ENCODE measurements at regions not wholly inside any gene's neighbourhood (a gene's known extent, or its start where the extent isn't known, plus 50 kb on each side); places are given as distances from the start of the nearest gene placed in this dataset.
"Not testable (repeated sequence)": the region's sequence is repeated elsewhere in the genome, so short reads cannot be mapped to it uniquely, and the experiment has no call there.

DNA sequence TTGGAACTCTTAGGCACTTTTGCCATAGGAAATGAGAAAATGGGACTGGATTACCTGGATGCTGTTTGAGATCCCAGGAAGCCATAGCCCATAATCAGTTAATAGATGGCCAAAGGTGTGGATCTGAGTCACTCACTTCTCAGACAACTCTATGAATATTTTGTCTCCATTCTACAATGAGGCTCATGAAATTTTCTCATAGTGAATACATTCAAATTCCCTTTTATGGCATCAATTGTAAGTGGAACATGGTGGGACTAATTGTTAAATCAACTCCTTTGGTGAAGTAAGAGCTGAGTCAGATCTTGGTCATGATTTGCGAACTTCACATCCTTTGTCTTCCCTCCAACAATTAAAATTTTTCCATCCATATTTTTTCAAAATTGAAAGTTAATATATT is 222.1 kb downstream of the ARL4A start:
- in situ Hi-C loops (cut with HindIII; ENCODE audit: low pct_ligation_motif_present, low pct_unique_long_range_greater_than_20kb, low sequenced_read_pairs) = no loop called here

DNA sequence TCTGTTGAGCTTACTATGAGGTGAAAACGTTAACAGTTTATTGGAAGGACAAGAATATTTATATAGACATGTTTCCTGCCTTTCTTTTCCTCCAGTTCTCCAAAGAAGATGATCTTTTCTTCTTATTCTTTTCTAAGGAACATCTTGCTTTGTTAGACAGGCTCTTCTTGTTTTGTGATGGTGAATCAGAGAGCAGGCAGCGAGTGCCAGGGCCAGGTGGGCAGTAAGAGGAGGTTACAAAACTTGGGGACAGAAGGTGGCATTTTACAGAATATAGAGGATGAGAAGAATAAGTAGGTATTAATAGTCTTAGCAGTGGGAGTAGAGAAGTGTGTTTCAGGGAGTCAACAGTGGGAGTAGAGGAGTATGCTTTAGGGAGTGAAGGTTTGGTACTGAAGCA is 223.6 kb downstream of the ARL4A start:
- DNase-seq = no peak
- in situ Hi-C loops (cut with HindIII; ENCODE audit: low pct_ligation_motif_present, low pct_unique_long_range_greater_than_20kb, low sequenced_read_pairs) = no loop called here

More for the DNA sequence above, 222.1 kb downstream of the ARL4A start:
- no peak for DNase-seq

DNA sequence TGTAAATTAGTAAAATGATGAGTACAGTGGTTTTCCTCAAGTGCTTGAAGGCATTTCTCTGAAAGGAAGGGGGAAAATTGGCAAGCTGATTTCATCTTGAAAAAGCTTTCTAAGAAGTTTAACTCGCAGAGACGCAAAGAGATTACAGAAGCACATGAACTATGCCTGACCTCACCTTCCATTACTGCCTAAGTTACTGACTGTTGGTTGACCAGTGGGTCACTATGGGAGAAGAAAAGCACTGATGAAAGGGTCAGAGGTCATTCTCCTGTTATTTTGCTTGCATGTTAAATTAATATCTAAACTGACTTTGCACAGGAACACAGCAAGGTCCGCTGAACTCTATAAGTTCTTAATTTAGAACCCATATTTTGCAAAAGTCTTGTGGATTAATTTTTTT is 225.6 kb downstream of the ARL4A start:
- in situ Hi-C loops (cut with HindIII; ENCODE audit: low pct_ligation_motif_present, low pct_unique_long_range_greater_than_20kb, low sequenced_read_pairs) = no loop called here
- no peak for DNase-seq

DNA sequence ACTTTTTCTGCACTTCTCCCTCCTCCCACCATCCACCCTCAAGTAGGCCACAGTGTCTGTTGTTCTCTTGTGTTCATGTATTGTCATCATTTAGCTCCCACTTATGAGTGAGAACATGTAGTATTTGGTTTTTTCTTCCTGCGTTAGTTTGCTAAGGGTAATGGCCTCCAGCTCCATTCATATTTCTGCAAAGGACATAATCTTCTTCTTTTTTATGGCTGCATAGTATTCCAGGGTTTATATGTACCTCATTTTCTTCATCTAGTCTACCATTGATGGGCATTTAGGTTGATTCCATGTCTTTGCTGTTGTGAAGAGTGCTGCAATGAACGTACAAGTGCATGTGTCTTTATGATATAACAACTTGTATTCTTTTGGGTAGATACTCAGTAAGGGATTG is 230.4 kb downstream of the ARL4A start:
- in situ Hi-C loops (cut with HindIII; ENCODE audit: low pct_ligation_motif_present, low pct_unique_long_range_greater_than_20kb, low sequenced_read_pairs) = no loop called here
- DNase-seq = no peak

DNA sequence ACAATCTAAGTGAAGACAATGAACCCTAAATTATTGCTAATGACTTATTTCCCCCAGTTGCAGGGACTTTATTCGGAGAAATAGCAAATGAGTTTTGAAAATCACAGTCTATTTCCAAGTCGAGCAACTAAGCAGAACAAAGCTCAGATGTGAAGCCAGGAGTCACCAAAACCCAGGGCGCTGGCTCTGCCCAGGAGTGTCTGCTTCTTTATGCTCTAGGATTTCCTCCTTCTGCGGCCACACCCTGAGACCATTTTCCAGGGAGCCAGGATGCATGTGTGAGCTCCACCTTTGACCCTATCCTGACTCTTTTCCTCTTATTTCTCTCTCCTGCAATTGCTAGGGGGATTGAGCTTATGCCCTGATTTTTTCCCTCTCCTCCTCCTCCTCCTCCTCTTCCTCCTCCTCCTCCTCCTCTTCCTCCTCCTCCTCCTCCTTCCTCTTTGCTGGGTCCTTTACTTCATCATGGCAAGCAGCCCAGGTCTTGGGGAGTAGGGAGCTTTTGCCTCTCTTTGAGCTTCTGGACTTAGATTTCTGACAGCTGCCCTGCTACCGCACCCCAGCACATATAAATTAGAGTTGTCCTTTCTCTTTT is 234.4 kb downstream of the ARL4A start:
- in situ Hi-C loops (cut with HindIII; ENCODE audit: low pct_ligation_motif_present, low pct_unique_long_range_greater_than_20kb, low sequenced_read_pairs) = no loop called here
- DNase-seq = no peak

DNA sequence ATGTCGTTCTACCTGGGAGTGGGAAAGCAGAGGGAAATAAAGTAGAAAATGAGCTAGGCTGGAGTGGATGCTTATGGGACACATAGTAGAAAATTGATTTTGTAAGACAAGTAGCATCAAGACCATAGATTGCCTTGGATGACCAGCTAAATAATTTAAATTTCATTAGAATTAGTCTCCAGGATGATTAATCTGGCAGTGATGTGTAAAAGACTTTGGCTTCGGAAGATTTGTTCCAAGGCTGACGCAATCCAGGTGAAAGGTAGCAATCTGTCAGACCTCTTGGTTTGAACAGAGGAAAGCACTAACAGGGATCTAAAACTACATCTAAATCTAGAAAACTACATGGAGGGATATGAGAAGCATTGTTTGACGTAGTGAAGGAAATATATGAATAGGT is 236.5 kb downstream of the ARL4A start:
- in situ Hi-C loops (cut with HindIII; ENCODE audit: low pct_ligation_motif_present, low pct_unique_long_range_greater_than_20kb, low sequenced_read_pairs) = no loop called here
- no peak for DNase-seq

DNA sequence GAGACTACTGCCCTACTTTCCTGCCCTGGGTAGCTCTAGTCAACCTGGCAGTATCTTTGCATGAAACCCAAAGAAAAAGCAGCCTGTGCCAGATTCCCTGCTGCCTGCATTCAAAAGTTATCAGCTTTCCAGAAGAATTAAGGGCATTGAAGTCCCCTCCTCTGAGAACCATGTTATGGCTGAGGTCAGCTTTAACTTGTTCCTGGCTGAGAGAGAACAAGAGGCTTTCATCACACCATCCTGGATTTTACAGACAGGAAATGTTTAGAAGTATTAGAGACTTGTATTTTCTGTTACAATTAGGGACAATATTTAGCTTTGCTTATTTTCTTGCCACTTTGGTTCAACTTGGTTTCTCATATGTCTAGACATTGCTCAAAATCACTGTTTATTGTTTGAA is 238.8 kb downstream of the ARL4A start:
- no peak for DNase-seq
- in situ Hi-C loops (cut with HindIII; ENCODE audit: low pct_ligation_motif_present, low pct_unique_long_range_greater_than_20kb, low sequenced_read_pairs) = no loop called here

DNA sequence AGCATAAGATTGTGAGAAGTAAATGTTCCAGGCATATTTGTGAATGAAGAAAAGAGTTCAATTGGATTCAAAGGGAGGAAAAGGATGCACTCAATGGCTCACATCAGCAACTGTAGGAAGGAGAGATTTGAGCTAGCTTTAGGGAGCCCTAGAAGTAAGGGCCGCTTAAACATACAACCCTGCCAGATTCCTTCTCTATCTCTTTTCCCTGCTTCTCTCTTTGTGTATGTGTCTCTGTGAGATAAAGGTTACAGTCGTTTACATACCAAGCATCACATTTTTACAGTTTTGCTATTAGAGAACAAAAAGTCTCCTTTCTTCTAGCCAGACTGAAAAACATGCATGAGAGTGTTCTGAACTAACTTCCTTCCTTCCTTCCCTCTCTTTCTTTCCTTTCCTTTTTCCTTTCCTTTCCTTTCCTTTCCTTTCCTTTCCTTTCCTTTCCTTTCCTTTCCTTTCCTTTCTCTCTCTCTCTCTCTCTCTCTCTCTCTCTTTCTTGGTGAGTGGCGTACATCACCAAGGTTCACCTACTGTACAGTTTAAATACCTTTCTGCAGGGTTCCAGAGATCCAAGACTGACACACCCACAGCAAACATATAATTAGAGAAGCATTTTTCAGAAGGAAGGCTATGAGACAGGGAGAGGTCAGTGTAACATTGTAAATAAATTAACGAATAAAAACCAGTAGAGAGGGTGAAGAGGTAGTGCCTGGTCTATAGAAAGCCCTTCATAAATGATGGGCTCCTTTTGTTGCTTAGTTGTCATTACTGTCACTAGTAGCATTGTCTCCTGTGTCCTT is 240.4 kb downstream of the ARL4A start:
- DNase-seq = no peak
- in situ Hi-C loops (cut with HindIII; ENCODE audit: low pct_ligation_motif_present, low pct_unique_long_range_greater_than_20kb, low sequenced_read_pairs) = no loop called here

DNA sequence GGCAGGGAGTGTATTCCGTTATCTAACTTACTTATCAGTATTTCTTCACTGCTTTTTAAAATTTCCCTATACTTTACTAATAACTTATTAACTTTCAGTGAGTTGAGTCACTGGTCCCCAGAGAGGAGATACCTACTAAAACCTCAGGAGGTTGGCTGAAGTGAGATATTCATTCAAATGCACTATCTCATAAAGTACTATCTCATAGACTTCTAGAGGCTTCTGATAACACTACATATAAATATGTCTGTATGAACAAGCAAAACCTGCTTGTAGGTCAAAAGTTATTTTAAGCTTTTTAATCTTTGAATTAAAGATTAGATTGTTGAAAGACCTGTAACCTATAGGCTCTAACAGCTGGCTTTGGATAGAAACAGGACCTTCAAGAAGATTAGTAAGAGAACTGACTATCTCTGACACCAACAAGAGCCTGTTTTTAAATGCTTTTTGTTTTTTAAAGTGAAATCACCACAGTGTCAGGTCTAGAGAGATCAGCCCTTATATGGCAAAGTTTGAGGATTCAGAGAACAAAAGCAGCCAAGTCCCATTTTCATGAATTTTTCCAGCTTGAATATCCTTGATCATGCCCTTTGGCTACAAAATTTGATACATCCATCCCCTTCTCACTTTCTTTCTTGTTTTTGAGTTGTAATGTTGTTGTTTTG is 242.2 kb downstream of the ARL4A start:
- DNase-seq = peak; percentile 48
- in situ Hi-C loops (cut with HindIII; ENCODE audit: low pct_ligation_motif_present, low pct_unique_long_range_greater_than_20kb, low sequenced_read_pairs) = no loop called here

DNA sequence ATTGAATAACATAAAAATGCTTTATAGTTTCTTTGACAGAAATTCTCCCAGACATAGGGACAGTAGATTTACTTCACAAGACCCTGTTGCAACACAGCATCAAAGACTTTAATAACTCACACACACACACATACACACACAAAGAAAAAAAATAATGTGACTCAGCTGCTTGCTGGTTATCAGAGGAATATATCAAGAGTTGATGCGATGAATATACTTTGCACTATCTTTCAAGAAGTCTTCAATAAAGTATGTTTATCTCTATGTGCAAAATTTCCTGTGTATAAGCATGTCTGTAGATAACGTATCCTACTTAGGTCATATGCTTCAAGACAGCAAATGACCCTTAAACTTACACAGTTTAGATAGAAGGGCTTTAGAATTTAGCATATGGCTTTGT is 243.1 kb downstream of the ARL4A start:
- in situ Hi-C loops (cut with HindIII; ENCODE audit: low pct_ligation_motif_present, low pct_unique_long_range_greater_than_20kb, low sequenced_read_pairs) = no loop called here
- no peak for DNase-seq

DNA sequence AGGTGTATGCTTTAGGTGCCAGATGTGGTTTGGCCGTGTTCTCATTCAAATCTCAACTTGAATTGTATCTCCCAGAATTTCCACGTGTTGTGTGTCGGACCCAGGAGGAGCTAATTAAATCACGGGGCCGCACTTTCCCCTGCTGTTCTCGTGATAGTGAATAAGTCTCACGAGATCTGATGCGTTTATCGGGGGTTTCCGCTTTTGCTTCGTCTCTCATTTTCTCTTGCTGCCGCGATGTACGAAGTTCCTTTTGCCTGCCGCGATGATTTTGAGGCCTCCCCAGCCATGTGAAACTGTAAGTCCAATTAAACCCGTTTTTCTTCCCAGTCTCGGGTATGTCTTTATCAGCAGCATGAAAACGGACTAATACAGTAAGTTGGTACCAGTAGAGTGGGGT is 244.0 kb downstream of the ARL4A start:
- in situ Hi-C loops (cut with HindIII; ENCODE audit: low pct_ligation_motif_present, low pct_unique_long_range_greater_than_20kb, low sequenced_read_pairs); DNase-seq: not testable (repeated sequence)

DNA sequence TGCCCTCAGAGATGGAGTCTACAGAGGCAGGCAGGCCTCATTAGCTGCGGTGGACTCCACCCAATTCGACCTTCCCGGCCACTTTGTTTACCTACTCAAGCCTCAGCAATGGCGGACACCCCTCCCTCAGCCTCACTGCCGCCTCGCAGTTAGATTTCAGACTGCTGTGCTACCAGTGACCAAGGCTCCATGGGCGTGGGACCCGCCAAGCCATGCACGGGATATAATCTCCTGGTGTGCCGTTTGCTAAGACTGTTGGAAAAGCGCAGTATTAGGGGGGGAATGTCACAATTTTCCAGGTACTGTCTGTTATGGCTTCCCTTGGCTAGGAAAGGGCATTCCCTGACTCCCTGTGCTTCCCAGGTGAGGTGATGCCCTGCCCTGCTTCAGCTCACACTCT is 252.3 kb downstream of the ARL4A start:
- no peak for DNase-seq
- in situ Hi-C loops (cut with HindIII; ENCODE audit: low pct_ligation_motif_present, low pct_unique_long_range_greater_than_20kb, low sequenced_read_pairs) = no loop called here

DNA sequence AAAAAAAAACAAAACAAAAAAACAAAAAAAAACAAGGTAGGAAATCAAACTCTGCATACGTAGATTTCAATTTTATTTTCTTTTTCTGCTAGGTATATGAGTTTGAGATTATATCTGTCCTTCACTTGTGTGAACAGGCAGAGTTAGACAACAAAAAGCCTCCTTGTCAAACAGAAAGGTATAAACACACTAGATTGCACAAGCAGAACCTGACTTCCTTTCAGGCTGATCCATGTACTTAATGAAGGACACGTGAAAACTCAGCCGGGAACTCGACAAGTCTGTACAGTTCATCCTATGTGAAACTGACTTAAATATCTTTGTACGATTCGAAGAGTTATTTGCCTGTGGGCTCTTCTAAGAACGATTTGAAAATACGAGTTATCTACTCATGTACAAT is 254.1 kb downstream of the ARL4A start:
- in situ Hi-C loops (cut with HindIII; ENCODE audit: low pct_ligation_motif_present, low pct_unique_long_range_greater_than_20kb, low sequenced_read_pairs) = no loop called here
- DNase-seq = no peak

DNA sequence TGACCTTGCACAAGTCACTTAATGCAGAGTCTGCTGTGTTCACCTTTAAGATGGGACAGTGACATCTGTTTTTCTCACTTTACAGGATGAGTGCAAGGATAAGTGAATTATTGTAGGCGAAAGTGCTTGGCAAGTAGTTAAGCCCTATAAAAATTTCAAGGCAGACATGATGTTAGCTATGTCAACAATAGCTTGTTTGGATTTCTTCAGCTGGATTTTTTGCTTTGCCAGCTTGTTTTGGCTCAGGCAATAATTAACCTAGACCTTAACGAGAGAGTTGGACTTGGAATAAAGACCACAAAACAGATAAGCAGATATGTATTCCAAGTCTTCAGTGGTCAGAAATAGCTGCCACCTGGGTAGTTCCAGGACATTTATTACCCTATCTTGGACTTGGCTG is 255.2 kb downstream of the ARL4A start:
- no peak for DNase-seq
- in situ Hi-C loops (cut with HindIII; ENCODE audit: low pct_ligation_motif_present, low pct_unique_long_range_greater_than_20kb, low sequenced_read_pairs) = no loop called here

DNA sequence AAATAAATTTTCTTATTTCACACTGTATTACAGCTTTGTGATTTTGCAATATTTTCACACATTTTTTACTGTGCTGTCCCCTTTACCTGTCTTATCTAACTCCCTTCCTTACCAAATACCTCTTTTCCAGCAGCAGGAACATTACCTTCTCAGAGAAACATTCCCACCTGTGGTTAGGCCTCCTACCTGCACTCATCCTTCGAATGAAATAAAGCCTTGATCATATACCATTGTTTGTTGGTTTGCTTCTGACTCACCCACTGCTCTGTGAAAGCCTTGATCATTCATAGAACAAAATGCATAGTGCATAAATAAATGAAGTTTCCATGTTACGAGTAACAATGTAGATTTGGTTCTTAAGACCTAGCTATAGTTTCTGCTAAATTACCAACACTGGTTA is 256.3 kb downstream of the ARL4A start:
- in situ Hi-C loops (cut with HindIII; ENCODE audit: low pct_ligation_motif_present, low pct_unique_long_range_greater_than_20kb, low sequenced_read_pairs) = no loop called here
- DNase-seq = no peak

DNA sequence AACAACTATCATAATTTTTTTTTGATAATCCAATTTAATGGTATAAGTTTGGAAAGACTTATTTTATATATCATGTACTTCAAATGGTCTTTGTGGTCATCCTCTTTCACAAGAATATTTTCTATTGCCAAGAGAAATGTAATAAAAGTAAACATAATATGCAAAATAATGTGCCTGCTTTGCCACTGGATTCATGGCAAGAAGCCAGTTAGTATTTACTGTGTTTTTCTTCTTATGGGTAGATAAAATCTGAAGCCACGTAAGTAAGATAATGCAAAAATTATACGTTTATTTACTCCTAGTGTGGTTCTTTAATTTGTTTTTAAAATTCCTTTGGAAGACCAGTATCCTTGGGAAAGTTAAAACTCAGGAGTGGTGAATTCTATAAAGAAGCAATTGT is 258.5 kb downstream of the ARL4A start:
- DNase-seq = no peak
- in situ Hi-C loops (cut with HindIII; ENCODE audit: low pct_ligation_motif_present, low pct_unique_long_range_greater_than_20kb, low sequenced_read_pairs) = no loop called here

DNA sequence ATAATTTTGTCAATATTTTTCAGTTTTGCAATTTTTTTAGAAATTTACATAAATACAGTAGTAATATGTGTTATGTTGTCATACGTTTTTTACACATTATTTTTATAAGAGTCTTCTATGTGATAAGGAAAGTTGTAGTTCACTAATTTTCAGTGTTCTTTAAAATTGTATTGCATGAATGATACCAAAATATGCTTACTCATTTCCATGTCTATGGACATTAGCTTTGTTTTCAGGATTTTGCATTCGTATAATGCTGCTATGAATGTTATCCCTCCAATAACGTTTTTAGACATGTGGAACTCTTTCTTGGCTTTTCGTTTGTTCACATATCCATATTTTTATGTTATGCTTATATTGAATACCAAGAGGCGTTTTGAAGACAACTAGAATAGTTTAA is 260.0 kb downstream of the ARL4A start:
- in situ Hi-C loops (cut with HindIII; ENCODE audit: low pct_ligation_motif_present, low pct_unique_long_range_greater_than_20kb, low sequenced_read_pairs) = no loop called here

DNA sequence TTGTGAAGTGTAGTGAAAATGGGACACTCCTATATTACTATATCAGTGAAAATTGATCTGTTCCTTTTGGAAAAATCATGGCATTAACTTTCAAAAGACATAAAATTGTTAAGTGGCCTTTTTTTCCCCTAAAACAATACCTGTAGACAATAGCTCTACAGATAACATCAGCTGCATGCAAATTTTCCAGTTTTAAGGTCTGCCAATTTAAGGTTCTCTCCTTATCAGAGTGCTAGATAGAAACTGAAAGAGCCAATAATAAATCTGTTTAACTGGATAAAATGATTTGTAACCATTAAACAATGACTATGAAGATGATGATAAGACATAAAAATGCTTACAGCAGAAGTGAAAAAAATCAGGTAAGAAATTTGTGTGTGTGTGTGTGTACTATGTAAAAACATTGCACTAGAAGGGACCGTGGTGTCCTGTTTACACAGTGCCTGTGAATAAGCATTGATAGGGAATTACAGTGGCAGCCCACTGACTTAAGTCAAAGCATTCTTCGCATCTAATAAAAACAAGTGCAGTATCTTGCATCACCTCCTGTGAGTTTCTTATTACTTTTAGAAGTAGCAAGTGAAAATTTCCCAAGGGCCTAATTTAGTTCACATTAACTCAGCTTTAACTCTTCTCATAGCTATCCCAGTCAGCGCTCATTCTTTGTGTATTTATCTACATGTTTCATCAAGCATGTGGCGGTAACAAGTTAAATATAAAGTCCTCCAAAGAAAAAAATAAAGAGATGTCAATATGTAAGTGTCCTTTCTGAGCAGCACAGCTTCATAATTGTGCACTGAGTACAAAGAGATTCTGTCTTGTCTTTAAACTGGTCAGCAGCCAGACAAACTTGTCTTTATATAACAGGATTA is 261.9 kb downstream of the ARL4A start:
- DNase-seq = no peak
- in situ Hi-C loops (cut with HindIII; ENCODE audit: low pct_ligation_motif_present, low pct_unique_long_range_greater_than_20kb, low sequenced_read_pairs) = no loop called here

More for the DNA sequence above, 260.0 kb downstream of the ARL4A start:
- DNase-seq = no peak

DNA sequence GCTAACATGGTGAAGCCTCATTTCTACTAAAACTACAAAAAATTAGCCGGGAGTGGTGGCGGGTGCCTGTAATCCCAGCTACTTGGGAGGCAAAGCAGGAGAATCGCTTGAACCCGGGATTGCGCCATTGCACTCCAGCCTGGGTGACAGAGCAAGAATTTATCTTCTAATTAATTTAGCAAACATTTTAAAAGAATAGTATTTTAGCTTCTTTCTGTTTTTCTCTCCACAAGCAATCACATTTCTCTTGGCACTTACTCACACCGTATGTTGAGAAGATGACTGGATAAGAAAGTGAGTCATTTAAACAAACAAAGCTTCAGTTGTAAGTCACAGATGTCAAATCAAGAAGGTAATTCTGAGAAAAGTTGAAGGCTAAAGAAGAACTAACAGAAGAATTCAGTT is 264.0 kb downstream of the ARL4A start:
- peak; percentile 49 for DNase-seq

More for the DNA sequence above, 264.0 kb downstream of the ARL4A start:
- in situ Hi-C loops (cut with HindIII; ENCODE audit: low pct_ligation_motif_present, low pct_unique_long_range_greater_than_20kb, low sequenced_read_pairs) = no loop called here

All from ACHN (cell line).